Sigmoid colon (tissue), 4 donors: ENCODE measurements at regions not wholly inside any gene's neighbourhood (a gene's known extent, or its start where the extent isn't known, plus 50 kb on each side); places are given as distances from the start of the nearest gene placed in this dataset.

ENCODE experiments used
- EP300 ChIP-seq, 4 donors: sonication (generic); formaldehyde crosslinking; IDR thresholded peaks; one replicate each; pipeline ENCODE4 v1.6.1; 2017; ENCODE audit warnings: antibody characterized with exemption in 4 of 4
- POLR2A ChIP-seq, 2 donors: fragments of 450-650 bp; IDR thresholded peaks; one replicate each; pipeline ENCODE4 v1.6.1; 2016; ENCODE audit warnings: antibody characterized with exemption in 2 of 2, mild to moderate bottlenecking in 2 of 2, moderate library complexity in 2 of 2
- POLR2AphosphoS5 ChIP-seq, 4 donors: sonication (generic); formaldehyde crosslinking; IDR thresholded peaks; one replicate each; pipeline ENCODE4 v1.6.1; 2017; ENCODE audit warnings: antibody characterized with exemption in 4 of 4
- TF ChIP-seq, protein P1 (sequence below), 4 experiments: fragments of 450-650 bp in 3 of 4; fragments of 200-600 bp in 1 of 4; IDR thresholded peaks; one replicate each; pipeline ENCODE4 v1.5.1; 2016 to 2019; ENCODE audit warnings: antibody characterized with exemption in 4 of 4, mild to moderate bottlenecking in 3 of 4, moderate library complexity in 2 of 4

GRCh38 chr12:105716621-105717020, 386.1 kb downstream of the C12orf75 start:
- TF ChIP-seq, protein P1, sequence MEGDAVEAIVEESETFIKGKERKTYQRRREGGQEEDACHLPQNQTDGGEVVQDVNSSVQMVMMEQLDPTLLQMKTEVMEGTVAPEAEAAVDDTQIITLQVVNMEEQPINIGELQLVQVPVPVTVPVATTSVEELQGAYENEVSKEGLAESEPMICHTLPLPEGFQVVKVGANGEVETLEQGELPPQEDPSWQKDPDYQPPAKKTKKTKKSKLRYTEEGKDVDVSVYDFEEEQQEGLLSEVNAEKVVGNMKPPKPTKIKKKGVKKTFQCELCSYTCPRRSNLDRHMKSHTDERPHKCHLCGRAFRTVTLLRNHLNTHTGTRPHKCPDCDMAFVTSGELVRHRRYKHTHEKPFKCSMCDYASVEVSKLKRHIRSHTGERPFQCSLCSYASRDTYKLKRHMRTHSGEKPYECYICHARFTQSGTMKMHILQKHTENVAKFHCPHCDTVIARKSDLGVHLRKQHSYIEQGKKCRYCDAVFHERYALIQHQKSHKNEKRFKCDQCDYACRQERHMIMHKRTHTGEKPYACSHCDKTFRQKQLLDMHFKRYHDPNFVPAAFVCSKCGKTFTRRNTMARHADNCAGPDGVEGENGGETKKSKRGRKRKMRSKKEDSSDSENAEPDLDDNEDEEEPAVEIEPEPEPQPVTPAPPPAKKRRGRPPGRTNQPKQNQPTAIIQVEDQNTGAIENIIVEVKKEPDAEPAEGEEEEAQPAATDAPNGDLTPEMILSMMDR (IDR thresholded peaks at IDR 0.05): no peak
- TF ChIP-seq POLR2A (IDR thresholded peaks at IDR 0.05) (no peak), EP300 (IDR thresholded peaks at IDR 0.05) (no peak), POLR2AphosphoS5 (IDR thresholded peaks at IDR 0.05) (no peak)
